SW 1271 (cell line): ENCODE measurements at regions not wholly inside any gene's neighbourhood (a gene's known extent, or its start where the extent isn't known, plus 50 kb on each side); places are given as distances from the start of the nearest gene placed in this dataset.

Source experiments
- DNase-seq, 2 experiments: peaks; one replicate each; lab custom pipeline; 2025; lab: John Stamatoyannopoulos, UW

GRCh38 chr9:26057050-26057449 is 378.8 kb upstream of the TUSC1 start:
- DNase-seq: no peak

GRCh38 chr9:26054600-26055520 is 376.6 kb upstream of the TUSC1 start:
- no peak for DNase-seq

GRCh38 chr9:26053954-26054353 is 375.7 kb upstream of the TUSC1 start:
- no peak for DNase-seq

GRCh38 chr9:26043431-26043830 is 365.2 kb upstream of the TUSC1 start:
- DNase-seq: no peak

- no peak for DNase-seq
These were observed 356.5 kb upstream of the TUSC1 start for GRCh38 chr9:26034786-26035185.

GRCh38 chr9:26033336-26033735 is 355.1 kb upstream of the TUSC1 start:
- no peak for DNase-seq

- DNase-seq: no peak
These were observed 348.3 kb upstream of the TUSC1 start for GRCh38 chr9:26026423-26027100.

- DNase-seq: no peak
These were observed 335.0 kb upstream of the TUSC1 start for GRCh38 chr9:26013199-26013598.

- DNase-seq: no peak
These were observed 334.6 kb upstream of the TUSC1 start for GRCh38 chr9:26012797-26013196.

GRCh38 chr9:25994605-25995004 is 316.4 kb upstream of the TUSC1 start:
- DNase-seq: no peak

GRCh38 chr9:25990376-25990775 is 312.1 kb upstream of the TUSC1 start:
- no peak for DNase-seq

GRCh38 chr9:25975667-25976066 is 297.4 kb upstream of the TUSC1 start:
- DNase-seq: no peak

GRCh38 chr9:25964239-25964638 is 286.0 kb upstream of the TUSC1 start:
- DNase-seq: no peak

- no peak for DNase-seq
These were observed 281.9 kb upstream of the TUSC1 start for GRCh38 chr9:25960178-25960577.

- no peak for DNase-seq
These were observed 276.0 kb upstream of the TUSC1 start for GRCh38 chr9:25954209-25954608.

- DNase-seq: no peak
These were observed 269.9 kb upstream of the TUSC1 start for GRCh38 chr9:25948182-25948581.

GRCh38 chr9:25939126-25939525 is 260.9 kb upstream of the TUSC1 start:
- no peak for DNase-seq

GRCh38 chr9:25936031-25936430 is 257.8 kb upstream of the TUSC1 start:
- no peak for DNase-seq

- no peak for DNase-seq
These were observed 256.9 kb upstream of the TUSC1 start for GRCh38 chr9:25935188-25935587.

GRCh38 chr9:25918761-25919160 is 240.5 kb upstream of the TUSC1 start:
- DNase-seq: no peak

- no peak for DNase-seq
These were observed 239.6 kb upstream of the TUSC1 start for GRCh38 chr9:25917731-25918362.

GRCh38 chr9:25913806-25914205 is 235.6 kb upstream of the TUSC1 start:
- no peak for DNase-seq

GRCh38 chr9:25904701-25905100 is 226.5 kb upstream of the TUSC1 start:
- no peak for DNase-seq
